GM21360 (cell line): ENCODE measurements at regions not wholly inside any gene's neighbourhood (a gene's known extent, or its start where the extent isn't known, plus 50 kb on each side); places are given as distances from the start of the nearest gene placed in this dataset.
"Not testable (repeated sequence)": the region's sequence is repeated elsewhere in the genome, so short reads cannot be mapped to it uniquely, and the experiment has no call there.

ENCODE experiments used
- ATAC-seq: cut with Tn5 transposase; IDR thresholded peaks from one replicate; pipeline ENCODE4 v1.9.1; 2021; ENCODE audit warnings: mild to moderate bottlenecking, moderate library complexity; ENCODE audit not compliant: unreplicated experiment

DNA sequence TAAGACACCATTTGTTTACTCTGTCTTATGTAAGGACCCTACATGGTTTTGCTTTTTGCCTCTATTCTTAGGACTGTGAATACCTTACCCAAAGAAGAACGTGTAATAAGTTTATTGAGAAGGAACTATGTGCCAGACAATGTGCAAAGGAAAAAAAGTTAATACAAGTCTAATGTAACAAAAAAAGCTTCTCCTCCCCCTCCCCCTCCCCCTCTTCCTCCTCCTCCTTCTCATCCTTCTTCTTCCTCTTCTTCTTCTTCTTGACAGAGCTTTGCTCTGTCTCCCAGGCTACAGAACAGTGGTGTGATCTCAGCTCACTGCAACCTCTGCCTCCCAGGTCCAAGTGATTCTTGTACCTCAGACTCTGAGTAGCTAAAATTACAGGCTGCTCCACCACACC lies 50.9 kb upstream of the MITF start:
- ATAC-seq = no peak

DNA sequence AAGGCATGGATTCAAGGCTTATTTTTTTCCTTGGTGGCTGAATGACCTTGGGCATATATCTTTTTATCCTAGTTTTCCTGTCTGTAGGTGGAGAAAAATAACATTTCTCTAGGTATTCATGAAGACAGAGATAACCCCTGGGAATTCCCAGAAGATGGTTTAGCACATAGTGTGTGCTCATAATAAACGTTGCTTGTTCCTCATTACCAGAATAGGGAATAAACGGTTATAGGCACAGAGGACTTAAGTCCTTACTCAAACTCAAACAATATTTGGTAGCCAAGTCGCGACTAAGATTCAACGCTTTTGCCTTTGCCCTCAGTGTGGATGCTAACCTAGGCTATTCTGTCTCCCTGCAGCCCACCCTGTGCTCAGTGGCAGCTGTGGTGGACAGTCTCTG lies 51.6 kb upstream of the MITF start:
- ATAC-seq = no peak

DNA sequence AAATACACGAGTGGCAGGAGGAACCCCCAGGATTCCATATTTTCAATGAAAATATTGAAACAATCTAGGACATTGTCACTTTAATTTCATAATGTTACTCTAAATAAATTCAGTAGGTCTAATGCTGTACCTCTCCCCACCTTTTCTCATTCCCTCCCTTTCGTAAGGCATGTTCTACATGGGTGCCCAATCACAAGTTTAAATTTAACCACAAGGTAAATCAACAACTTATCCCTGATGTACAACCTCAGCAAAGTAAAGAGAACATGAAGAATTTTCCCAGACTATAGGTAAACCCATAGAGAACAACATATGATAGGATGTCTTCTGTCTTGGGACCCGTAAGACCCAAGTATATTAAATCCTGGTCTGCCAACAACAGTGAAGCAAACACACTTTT lies 53.2 kb upstream of the MITF start:
- ATAC-seq = no peak

GRCh38 chr3:69684309-69684961 lies 54.8 kb upstream of the MITF start:
- no peak for ATAC-seq

DNA sequence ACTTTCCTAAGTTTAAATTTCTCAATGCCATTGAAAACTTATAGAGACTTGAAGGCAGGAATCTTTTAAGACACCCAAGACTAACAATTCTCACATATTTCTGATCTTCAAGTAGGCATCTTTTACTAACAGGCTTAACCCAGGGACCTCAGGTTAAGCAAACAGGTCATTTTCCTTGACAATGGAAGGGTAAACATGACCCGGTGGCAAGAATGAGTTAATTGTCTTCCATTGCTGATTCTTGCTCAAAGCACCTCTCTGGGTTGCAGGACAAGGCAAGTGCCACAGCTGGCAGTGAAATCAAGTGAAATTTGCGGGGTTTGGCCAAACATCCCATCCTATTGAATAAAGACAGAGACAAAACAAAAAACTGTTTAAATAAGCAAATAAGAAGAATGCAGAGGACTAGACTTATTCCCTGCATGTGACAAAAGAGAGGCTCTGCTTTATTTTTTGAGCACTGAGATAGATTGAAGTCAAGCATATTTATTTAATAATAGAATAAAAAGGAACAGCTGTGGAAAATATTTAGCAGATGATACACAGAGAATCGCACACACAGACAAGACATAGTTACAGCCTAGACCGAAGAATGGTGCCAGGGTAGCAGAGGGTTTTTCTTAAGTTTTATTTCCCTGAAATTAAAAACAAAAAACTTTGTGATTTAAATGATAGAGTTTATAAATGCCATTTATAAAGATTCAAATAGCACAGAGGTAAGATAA lies 56.0 kb upstream of the MITF start:
- ATAC-seq = no peak

DNA sequence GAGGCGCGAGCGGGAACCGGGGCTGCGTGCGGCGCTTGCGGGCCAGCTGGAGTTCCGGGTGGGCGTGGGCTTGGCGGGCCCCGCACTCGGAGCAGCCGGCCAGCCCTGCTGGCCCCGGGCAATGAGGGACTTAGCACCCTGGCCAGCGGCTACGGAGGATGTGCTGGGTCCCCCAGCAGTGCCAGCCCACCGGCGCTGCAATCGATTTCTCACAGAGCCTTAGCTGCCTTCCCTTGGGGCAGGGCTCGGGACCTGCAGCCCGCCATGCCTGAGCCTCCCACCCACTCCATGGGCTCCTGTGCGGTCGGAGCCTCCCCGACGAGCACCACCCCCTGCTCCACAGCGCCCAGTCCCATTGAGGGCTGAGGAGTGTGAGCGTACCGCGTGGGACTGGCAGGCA lies 61.8 kb upstream of the MITF start:
- not testable (repeated sequence) for ATAC-seq

DNA sequence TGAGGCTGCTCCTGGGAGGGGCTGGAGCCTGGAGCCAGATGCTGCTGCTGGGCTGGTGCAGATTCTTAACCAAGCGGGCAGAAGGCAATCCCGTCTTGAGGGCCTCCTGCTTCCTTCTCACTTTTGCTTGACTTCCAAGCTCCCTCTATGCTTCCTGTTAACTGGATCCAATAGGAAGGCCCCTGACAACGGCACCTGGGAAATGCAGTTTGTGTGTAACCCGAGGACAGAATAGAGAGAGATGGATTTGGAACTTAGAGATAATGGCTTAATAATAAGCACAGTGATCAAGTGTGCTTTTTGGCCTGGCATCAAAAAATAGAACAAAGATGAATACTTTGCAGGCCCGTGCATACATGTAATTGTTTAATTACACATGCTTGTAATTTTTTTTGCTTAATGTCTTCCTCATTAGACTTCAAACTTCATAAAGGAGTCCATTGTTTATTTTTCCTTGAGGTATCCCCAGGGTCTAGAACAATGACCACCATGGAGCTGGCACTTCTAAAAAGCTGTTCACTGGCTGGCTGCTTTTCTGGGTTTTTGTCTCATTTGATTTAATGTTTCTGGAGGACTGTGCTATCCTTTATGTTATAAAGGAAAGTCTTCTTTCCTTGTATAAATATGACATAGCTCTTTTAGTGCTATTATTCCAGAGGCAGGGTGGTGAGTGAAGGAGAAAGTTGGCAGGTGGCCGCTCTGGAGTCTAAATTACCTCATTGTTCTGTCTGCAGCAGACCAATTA lies 63.3 kb upstream of the MITF start:
- no peak for ATAC-seq

DNA sequence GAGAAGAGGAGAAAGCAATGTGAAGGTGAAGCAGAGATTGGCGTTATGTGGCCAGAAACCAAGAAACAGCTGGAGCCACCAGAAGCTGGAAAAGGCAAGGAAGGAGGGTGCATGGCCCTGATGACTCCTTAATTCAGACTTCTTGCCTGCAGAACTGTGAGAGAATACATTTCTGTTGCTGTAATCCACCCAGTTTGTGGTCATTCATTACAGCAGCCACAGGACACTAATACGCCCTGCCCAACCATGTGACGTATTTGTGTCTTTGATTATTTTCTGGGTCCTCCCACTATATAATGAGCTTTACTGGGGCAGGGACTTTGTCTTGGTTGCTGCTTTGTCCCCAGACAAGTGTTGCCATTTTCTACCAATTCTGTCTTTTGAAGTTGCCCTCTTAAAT lies 64.5 kb upstream of the MITF start:
- no peak for ATAC-seq

GRCh38 chr3:69671082-69671952 lies 67.9 kb upstream of the MITF start:
- ATAC-seq = no peak

- no peak for ATAC-seq
Measured at GRCh38 chr3:69669070-69669469, 70.2 kb upstream of the MITF start.

- ATAC-seq = no peak
Measured at GRCh38 chr3:69665026-69665737, 74.1 kb upstream of the MITF start.

DNA sequence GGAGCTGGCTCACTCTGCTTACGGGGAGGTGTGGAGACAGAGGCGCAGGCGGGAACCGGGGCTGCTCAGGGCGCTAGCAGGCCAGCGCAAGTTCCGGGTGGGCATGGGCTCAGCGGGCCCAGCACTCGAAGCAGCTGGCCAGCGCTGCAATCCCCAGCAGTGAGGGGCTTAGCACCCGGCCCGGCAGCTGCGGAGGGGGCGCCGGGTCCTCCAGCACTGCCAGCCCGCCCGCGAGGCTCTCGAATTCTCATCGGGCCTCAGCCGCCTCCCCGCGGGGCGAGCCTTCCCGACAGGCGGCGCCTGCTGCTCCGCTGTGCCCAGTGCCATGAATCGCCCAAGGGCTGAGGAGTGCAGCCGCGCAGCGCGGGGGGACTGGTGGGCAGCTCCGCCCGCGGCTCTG lies 78.6 kb upstream of the MITF start:
- ATAC-seq = no peak

DNA sequence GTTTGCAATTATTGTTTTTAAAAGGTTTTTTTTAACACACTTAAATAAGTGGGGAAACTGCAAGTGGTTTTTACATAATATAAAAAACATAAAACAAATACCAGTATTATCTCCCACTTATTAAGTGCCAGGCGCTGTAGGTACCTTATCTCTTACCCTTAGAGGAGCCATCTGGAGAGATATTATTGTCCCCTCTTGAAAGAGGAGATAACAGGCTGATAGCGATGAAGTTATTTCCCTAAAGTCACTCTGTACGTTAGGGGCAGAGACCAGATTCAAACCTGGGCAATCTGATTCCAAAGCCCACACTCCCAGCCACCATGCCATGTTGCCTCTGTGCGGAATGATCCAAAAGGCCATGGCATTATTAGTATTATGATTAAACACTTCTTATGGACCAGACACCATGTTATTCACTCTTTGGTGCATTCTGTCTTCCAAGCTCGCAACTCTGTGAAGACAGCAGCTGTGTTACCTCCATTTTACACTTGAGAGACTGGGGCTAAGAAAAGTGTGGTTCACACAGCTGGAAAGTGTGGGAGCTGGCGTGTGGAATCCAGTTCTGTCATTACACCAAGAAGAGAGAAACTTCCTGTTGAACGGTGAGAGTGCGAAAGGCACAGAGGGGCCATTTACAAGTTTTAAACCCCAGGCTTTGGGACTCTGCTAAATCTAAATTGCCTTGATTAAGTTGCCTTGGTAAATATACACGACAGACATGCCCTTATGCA lies 79.9 kb upstream of the MITF start:
- no peak for ATAC-seq

DNA sequence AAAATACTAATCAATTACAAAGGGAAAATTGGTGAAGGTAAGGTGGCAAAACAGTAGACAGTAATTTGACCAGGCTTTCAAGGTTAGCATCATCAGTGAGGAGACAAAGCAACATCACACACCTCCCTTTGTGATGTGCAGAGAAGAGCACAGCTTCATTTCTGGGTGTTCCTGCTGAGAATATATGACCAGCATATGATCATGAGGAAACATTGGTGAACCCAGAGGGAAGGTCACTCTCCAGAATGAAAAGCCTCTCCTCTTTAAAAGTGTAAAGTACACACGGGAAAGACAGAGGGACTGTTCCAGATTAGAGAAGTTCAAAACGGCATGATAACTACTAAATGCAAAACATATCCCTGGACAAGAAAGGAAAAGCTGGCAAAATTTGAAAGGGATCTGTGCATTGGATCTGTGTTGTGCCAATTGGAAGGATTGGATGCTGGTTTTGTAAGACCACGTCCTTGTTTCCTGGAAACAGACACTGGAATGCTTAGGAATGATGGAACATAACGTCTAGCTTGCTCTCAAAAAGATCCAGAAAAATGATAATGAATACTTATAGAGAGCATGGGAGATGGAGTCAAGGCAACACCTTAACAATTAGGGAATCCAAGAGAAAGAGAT lies 80.6 kb upstream of the MITF start:
- no peak for ATAC-seq

DNA sequence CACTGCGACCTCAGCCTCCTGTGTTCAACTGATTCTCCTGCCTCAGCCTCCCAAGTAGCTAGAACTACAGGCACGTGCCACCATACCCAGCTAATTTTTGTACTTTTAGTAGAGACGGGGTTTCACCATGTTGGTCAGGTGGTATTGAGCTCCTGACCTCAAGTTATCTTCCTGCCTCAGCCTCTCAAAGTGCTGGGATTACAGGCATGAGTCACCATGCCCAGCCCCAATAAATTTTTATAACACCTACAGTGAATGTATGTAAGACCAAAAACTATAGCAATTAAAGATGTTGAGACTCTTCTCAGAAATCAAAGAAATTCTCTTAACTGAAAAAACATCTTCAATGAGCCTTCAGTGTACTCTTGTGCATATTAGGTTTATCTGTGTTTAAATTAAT lies 82.2 kb upstream of the MITF start:
- ATAC-seq = not testable (repeated sequence)

DNA sequence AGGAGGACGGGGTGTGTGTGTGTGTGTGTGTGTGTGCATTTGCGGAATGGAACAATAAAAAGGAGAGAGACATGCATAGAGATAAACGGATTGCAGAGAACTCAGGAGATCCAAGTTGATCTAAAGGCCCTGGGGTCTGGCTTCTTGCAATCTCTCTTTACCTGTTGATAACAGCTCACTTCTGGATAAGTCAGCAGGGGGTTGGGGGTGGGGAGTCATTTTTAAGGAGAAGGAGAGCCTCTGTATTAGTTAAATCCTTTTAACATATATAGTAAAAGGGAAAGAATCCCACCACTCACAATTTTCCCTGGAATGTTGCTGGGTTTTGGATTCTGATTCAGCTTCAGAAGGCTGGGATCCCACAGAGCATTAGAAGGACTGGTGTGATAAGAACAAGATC lies 87.5 kb upstream of the MITF start:
- ATAC-seq = no peak

DNA sequence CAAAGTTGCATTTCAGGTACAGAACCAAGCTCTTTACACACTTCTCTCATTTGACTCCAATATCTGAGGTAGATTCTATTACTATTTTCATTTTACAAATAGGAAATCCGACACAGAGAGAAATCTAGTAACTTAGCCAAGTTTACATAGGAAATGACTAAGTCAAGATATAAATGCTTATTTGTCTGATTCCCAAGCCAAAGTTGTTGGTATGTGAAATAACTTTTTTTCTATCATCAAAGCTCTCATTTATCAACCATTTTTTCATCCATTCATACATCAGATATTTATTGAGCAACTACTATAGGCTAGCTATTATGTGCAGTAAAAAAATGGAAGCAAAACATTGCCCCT lies 89.2 kb upstream of the MITF start:
- ATAC-seq = no peak

DNA sequence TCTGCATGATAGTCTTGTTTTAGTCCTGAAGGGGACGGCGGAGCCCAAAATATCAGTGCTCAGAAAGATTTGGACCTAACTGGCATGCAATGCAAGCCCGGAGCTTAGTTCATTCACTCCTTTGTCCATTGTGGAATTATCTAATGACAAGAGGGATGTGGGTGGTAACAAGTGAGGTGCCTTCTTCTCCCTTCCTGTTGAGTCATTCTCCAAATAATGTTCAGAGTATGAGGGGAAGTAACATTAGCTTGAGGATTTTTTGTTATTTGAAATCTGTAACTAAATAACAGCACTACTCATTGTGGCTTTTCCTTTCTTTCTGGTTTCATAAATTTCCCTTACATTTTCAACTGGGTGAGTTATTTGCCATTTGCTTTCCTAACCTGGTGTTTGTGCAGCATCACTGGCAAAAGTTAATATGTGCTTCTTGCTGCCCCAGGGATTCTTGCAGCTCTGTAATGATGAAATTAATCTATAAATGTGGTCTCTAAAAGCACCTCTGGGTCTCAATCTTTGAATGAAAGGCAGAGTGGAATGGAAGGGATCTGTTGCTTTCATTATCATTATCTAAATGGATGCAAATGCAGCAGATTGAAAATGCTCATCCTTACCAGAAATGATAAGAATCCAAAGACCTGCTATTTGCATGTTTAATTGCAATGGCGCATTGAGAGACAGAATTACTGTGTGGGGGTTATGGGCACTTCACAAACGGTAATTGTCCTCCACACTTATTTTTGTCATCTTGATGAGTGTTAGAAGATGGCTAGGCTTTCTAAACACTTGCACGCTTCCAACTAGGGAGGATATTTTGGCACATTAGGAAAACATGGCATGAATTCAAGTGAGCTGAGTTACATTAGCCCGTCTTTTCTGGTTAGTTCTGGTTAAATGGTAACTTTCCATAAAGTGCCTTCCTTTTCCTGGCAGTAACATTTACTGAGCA lies 89.9 kb upstream of the MITF start:
- ATAC-seq = no peak
